IPS-15b (cell line): ENCODE measurements at regions not wholly inside any gene's neighbourhood (a gene's known extent, or its start where the extent isn't known, plus 50 kb on each side); places are given as distances from the start of the nearest gene placed in this dataset.
A peak's percentile ranks its signal among the peaks of the same experiment; 100 is the strongest.

Experiments
- H3K27me3 ChIP-seq: one replicate; pipeline ENCODE4 v1.6.1; 2013; ENCODE audit warnings: low read length; ENCODE audit not compliant: control insufficient read depth, insufficient read depth
- H3K36me3 ChIP-seq: one replicate; pipeline ENCODE4 v1.6.1; 2013; ENCODE audit warnings: low read length; ENCODE audit not compliant: control insufficient read depth, insufficient read depth
- H3K4me1 ChIP-seq: one replicate; pipeline ENCODE4 v1.6.1; 2013; ENCODE audit warnings: mild to moderate bottlenecking, low read length; ENCODE audit not compliant: control insufficient read depth, insufficient read depth
- H3K4me3 ChIP-seq: one replicate; pipeline ENCODE4 v1.5.1; 2013; ENCODE audit warnings: low read depth, low read length
- H3K9ac ChIP-seq: one replicate; pipeline ENCODE4 v1.6.1; 2013; ENCODE audit warnings: low read depth, mild to moderate bottlenecking, low read length
- H3K9me3 ChIP-seq: one replicate; pipeline ENCODE4 v1.6.1; 2013; ENCODE audit warnings: mild to moderate bottlenecking, low read length; ENCODE audit not compliant: control insufficient read depth, insufficient read depth

- H3K9ac ChIP-seq, result no peak overlapping the region
- no peak overlapping the region for H3K4me3 ChIP-seq
- H3K27me3 ChIP-seq, result no peaks in the 10 kb centered on the region
- H3K36me3 ChIP-seq, result no peaks in the 10 kb centered on the region
- no peaks in the 10 kb centered on the region for H3K4me1 ChIP-seq
- no peaks in the 10 kb centered on the region for H3K9me3 ChIP-seq
Measured at GRCh38 chr13:33340631-33341030, 55.1 kb upstream of the STARD13 start.

- no peak overlapping the region for H3K4me3 ChIP-seq
- H3K9me3 ChIP-seq, result no peaks in the 10 kb centered on the region
- H3K4me1 ChIP-seq, result no peaks in the 10 kb centered on the region
- no peaks in the 10 kb centered on the region for H3K36me3 ChIP-seq
- H3K9ac ChIP-seq, result no peak overlapping the region
- H3K27me3 ChIP-seq, result no peaks in the 10 kb centered on the region
Measured at GRCh38 chr13:33341861-33342452, 56.4 kb upstream of the STARD13 start.

- Histone ChIP-seq H3K9me3 (no peaks in the 10 kb centered on the region), H3K4me1 (no peaks in the 10 kb centered on the region), H3K4me3 (no peak overlapping the region), H3K27me3 (peaks cover 25% of the 10 kb centered on the region), H3K9ac (no peak overlapping the region), H3K36me3 (no peaks in the 10 kb centered on the region)
Measured at GRCh38 chr13:33345842-33346241, 60.3 kb upstream of the STARD13 start.

- Histone ChIP-seq H3K4me3 (no peak overlapping the region), H3K27me3 (peaks cover 39% of the 10 kb centered on the region), H3K4me1 (no peaks in the 10 kb centered on the region), H3K9ac (no peak overlapping the region), H3K9me3 (no peaks in the 10 kb centered on the region), H3K36me3 (no peaks in the 10 kb centered on the region)
Measured at GRCh38 chr13:33347861-33348260, 62.3 kb upstream of the STARD13 start.

- Histone ChIP-seq H3K4me1 (no peaks in the 10 kb centered on the region), H3K36me3 (no peaks in the 10 kb centered on the region), H3K4me3 (no peak overlapping the region), H3K27me3 (peaks cover 44% of the 10 kb centered on the region), H3K9me3 (no peaks in the 10 kb centered on the region), H3K9ac (no peak overlapping the region)
Measured at GRCh38 chr13:33348366-33348765, 62.8 kb upstream of the STARD13 start.

GRCh38 chr13:33349288-33349985 lies 63.9 kb upstream of the STARD13 start:
- no peaks in the 10 kb centered on the region for H3K4me1 ChIP-seq
- peak overlapping the region; percentile 66 for H3K4me3 ChIP-seq
- no peaks in the 10 kb centered on the region for H3K36me3 ChIP-seq
- no peaks in the 10 kb centered on the region for H3K9me3 ChIP-seq
- no peak overlapping the region for H3K9ac ChIP-seq
- H3K27me3 ChIP-seq, result peaks cover 45% of the 10 kb centered on the region

- no peaks in the 10 kb centered on the region for H3K36me3 ChIP-seq
- no peaks in the 10 kb centered on the region for H3K4me1 ChIP-seq
- H3K27me3 ChIP-seq, result peaks cover 45% of the 10 kb centered on the region
- H3K9me3 ChIP-seq, result no peaks in the 10 kb centered on the region
- no peak overlapping the region for H3K9ac ChIP-seq
- H3K4me3 ChIP-seq, result peak overlapping the region; percentile 66
Measured at GRCh38 chr13:33349986-33350826, 64.7 kb upstream of the STARD13 start.

GRCh38 chr13:33351319-33351718 lies 65.8 kb upstream of the STARD13 start:
- no peak overlapping the region for H3K9ac ChIP-seq
- no peaks in the 10 kb centered on the region for H3K9me3 ChIP-seq
- peaks cover 45% of the 10 kb centered on the region for H3K27me3 ChIP-seq
- H3K36me3 ChIP-seq, result no peaks in the 10 kb centered on the region
- no peaks in the 10 kb centered on the region for H3K4me1 ChIP-seq
- H3K4me3 ChIP-seq, result no peak overlapping the region

GRCh38 chr13:33352041-33352440 lies 66.5 kb upstream of the STARD13 start:
- no peaks in the 10 kb centered on the region for H3K9me3 ChIP-seq
- no peaks in the 10 kb centered on the region for H3K36me3 ChIP-seq
- no peak overlapping the region for H3K9ac ChIP-seq
- peaks cover 45% of the 10 kb centered on the region for H3K27me3 ChIP-seq
- no peak overlapping the region for H3K4me3 ChIP-seq
- no peaks in the 10 kb centered on the region for H3K4me1 ChIP-seq

- Histone ChIP-seq H3K36me3 (no peaks in the 10 kb centered on the region), H3K27me3 (peaks cover 45% of the 10 kb centered on the region), H3K4me3 (no peak overlapping the region), H3K9ac (no peak overlapping the region), H3K4me1 (no peaks in the 10 kb centered on the region), H3K9me3 (no peaks in the 10 kb centered on the region)
Measured at GRCh38 chr13:33352526-33352925, 67.0 kb upstream of the STARD13 start.

- H3K36me3 ChIP-seq, result no peaks in the 10 kb centered on the region
- no peaks in the 10 kb centered on the region for H3K4me1 ChIP-seq
- no peak overlapping the region for H3K4me3 ChIP-seq
- H3K9ac ChIP-seq, result no peak overlapping the region
- H3K27me3 ChIP-seq, result peaks cover 43% of the 10 kb centered on the region
- no peaks in the 10 kb centered on the region for H3K9me3 ChIP-seq
Measured at GRCh38 chr13:33353210-33353609, 67.7 kb upstream of the STARD13 start.

- no peak overlapping the region for H3K9ac ChIP-seq
- H3K4me3 ChIP-seq, result no peak overlapping the region
- H3K9me3 ChIP-seq, result no peaks in the 10 kb centered on the region
- H3K4me1 ChIP-seq, result no peaks in the 10 kb centered on the region
- no peaks in the 10 kb centered on the region for H3K36me3 ChIP-seq
- H3K27me3 ChIP-seq, result peaks cover 39% of the 10 kb centered on the region
Measured at GRCh38 chr13:33353646-33354045, 68.1 kb upstream of the STARD13 start.
